Suprapubic skin (tissue), 4 donors: ENCODE measurements at regions not wholly inside any gene's neighbourhood (a gene's known extent, or its start where the extent isn't known, plus 50 kb on each side); places are given as distances from the start of the nearest gene placed in this dataset.

Experiments
- POLR2A ChIP-seq, 2 donors: fragments of 450-650 bp; IDR thresholded peaks; one replicate each; pipeline ENCODE4 v1.6.1; 2017; ENCODE audit warnings: antibody characterized with exemption in 2 of 2, mild to moderate bottlenecking in 2 of 2, moderate library complexity in 2 of 2
- POLR2AphosphoS5 ChIP-seq, 3 donors: sonication (generic); formaldehyde crosslinking; IDR thresholded peaks; one replicate each; pipeline ENCODE4 v1.6.1; 2017; ENCODE audit warnings: antibody characterized with exemption in 3 of 3

GRCh38 chr13:103203735-103204330 lies 137.6 kb upstream of the SLC10A2 start:
- TF ChIP-seq POLR2AphosphoS5 (IDR thresholded peaks at IDR 0.05) (no peak), POLR2A (IDR thresholded peaks at IDR 0.05) (no peak)
